ENCODE measurements at regions not wholly inside any gene's neighbourhood (a gene's known extent, or its start where the extent isn't known, plus 50 kb on each side); places are given as distances from the start of the nearest gene placed in this dataset.

DNA sequence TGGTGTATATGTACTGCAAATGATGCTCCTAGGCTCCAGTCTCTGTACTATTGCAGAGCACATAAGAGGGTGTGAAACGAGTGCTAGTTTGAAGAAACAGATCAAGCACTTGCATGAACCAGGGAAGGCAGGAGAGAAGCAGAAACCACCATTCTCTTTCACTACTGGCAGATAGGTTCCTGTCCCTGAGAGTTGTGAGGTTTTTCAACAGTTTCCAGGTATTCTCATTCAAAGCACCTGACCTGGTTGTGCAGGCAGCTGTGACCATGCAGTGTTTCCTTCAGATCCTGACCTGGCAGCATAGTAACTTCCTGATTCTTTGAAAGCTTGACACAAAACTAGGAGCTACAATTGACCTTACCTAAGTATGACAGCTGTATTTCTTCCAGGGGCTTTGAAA, 164.9 kb downstream of the UFM1 start:
- TF ChIP-seq POLR2A (IDR thresholded peaks at IDR 0.05) (no peak), EP300 (IDR thresholded peaks at IDR 0.05) (no peak), POLR2AphosphoS5 (IDR thresholded peaks at IDR 0.05) (no peak)
- TF ChIP-seq, protein P1, sequence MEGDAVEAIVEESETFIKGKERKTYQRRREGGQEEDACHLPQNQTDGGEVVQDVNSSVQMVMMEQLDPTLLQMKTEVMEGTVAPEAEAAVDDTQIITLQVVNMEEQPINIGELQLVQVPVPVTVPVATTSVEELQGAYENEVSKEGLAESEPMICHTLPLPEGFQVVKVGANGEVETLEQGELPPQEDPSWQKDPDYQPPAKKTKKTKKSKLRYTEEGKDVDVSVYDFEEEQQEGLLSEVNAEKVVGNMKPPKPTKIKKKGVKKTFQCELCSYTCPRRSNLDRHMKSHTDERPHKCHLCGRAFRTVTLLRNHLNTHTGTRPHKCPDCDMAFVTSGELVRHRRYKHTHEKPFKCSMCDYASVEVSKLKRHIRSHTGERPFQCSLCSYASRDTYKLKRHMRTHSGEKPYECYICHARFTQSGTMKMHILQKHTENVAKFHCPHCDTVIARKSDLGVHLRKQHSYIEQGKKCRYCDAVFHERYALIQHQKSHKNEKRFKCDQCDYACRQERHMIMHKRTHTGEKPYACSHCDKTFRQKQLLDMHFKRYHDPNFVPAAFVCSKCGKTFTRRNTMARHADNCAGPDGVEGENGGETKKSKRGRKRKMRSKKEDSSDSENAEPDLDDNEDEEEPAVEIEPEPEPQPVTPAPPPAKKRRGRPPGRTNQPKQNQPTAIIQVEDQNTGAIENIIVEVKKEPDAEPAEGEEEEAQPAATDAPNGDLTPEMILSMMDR (IDR thresholded peaks at IDR 0.05): no peak
- no peak overlapping the region for H3K4me3 ChIP-seq
- intact Hi-C loops (cut with DNase I; ENCODE audit: low total_unique reads): no loop called here
- no peak for DNase-seq
- H3K9me3 ChIP-seq: no peaks in the 10 kb centered on the region
- no peak overlapping the region for H3K27ac ChIP-seq
- 58 to 80% (median 71%) methylated on average over 1 of the region's 1 CpG for WGBS, 5 donors
- H3K27me3 ChIP-seq: no peaks in the 10 kb centered on the region
- H3K4me1 ChIP-seq: no peaks in the 10 kb centered on the region
- no peaks in the 10 kb centered on the region for H3K36me3 ChIP-seq

DNA sequence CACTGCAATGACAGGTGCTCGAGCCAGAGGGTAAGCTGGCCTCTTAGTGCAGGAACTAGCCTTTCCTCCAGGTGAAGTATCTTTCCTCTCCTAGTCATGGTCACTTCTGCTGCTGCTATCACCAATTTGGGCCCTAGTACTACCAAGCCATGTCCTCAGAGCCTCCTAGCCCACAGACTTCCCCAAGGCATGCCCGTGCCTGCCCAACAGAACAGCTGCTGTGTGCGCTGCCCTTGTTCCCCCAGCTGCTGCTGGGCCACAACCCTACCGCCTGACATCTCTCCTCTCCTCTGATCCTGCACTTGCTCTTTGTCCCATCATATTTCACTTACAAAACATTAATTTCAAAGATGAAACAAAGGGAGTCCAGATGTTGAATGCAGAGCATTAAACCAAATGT, 168.5 kb upstream of the FREM2 start:
- DNase-seq: no peak
- Histone ChIP-seq H3K4me3 (no peak overlapping the region), H3K9me3 (no peaks in the 10 kb centered on the region), H3K27ac (no peak overlapping the region), H3K27me3 (no peaks in the 10 kb centered on the region), H3K4me1 (no peaks in the 10 kb centered on the region), H3K36me3 (no peaks in the 10 kb centered on the region)
- WGBS, 5 donors: 75 to 87% (median 80%) methylated on average over 4 of the region's 4 CpGs
- intact Hi-C loops (cut with DNase I; ENCODE audit: low total_unique reads): no loop called here
- TF ChIP-seq POLR2A (IDR thresholded peaks at IDR 0.05) (no peak), EP300 (IDR thresholded peaks at IDR 0.05) (no peak), POLR2AphosphoS5 (IDR thresholded peaks at IDR 0.05) (no peak)
- TF ChIP-seq, protein P1 (IDR thresholded peaks at IDR 0.05): no peak

GRCh38 chr13:38519229-38519911, 167.5 kb upstream of the FREM2 start:
- Histone ChIP-seq H3K4me1 (no peaks in the 10 kb centered on the region), H3K36me3 (no peaks in the 10 kb centered on the region), H3K9me3 (no peaks in the 10 kb centered on the region), H3K27ac (no peak overlapping the region), H3K27me3 (no peaks in the 10 kb centered on the region), H3K4me3 (no peak overlapping the region)
- TF ChIP-seq, protein P1 (IDR thresholded peaks at IDR 0.05): no peak
- TF ChIP-seq EP300 (IDR thresholded peaks at IDR 0.05) (no peak), POLR2AphosphoS5 (IDR thresholded peaks at IDR 0.05) (no peak), POLR2A (IDR thresholded peaks at IDR 0.05) (no peak)
- DNase-seq: no peak
- intact Hi-C loops (cut with DNase I; ENCODE audit: low total_unique reads): no loop called here
- WGBS, 5 donors: 74 to 87% (median 81%) methylated on average over 6 of the region's 6 CpGs

- no peak for DNase-seq
- Histone ChIP-seq H3K9me3 (no peaks in the 10 kb centered on the region), H3K4me1 (no peaks in the 10 kb centered on the region), H3K27ac (no peak overlapping the region), H3K4me3 (no peak overlapping the region), H3K27me3 (no peaks in the 10 kb centered on the region), H3K36me3 (no peaks in the 10 kb centered on the region)
- WGBS, 5 donors: 66 to 76% (median 73%) methylated on average over 5 of the region's 5 CpGs
- TF ChIP-seq, protein P1 (IDR thresholded peaks at IDR 0.05): no peak
- TF ChIP-seq EP300 (IDR thresholded peaks at IDR 0.05) (no peak), POLR2AphosphoS5 (IDR thresholded peaks at IDR 0.05) (no peak)
- intact Hi-C loops (cut with DNase I; ENCODE audit: low total_unique reads): no loop called here
Observed at GRCh38 chr13:38520041-38520440, 166.8 kb upstream of the FREM2 start.
